Pancreas (tissue), 10 donors: ENCODE measurements at regions not wholly inside any gene's neighbourhood (a gene's known extent, or its start where the extent isn't known, plus 50 kb on each side); places are given as distances from the start of the nearest gene placed in this dataset.

Source experiments
- ATAC-seq, 4 donors: fragments of 200-7000 bp; cut with Tn5 transposase; one replicate each; pipeline versions ENCODE4 v1.8.0 to v1.9.1; 2020; ENCODE audit warnings: mild to moderate bottlenecking in 4 of 4, moderate library complexity in 4 of 4
- DNase-seq, 6 donors: peaks; one replicate each; pipeline ENCODE4 v3.0.0-alpha.2; 2020
- FAIRE-seq: peaks from 2 replicates; lab custom pipeline; 2012; peaks lifted over from hg19 to GRCh38; lab: Jason Lieb, UNC
- H3K27ac ChIP-seq, 4 donors: fragments of 200-600 bp; sonication (generic); 1 replicate in 3 of 4; 2 replicates in 1 of 4; pipeline versions ENCODE4 v1.5.0 to v1.8.0; 2020
- H3K27me3 ChIP-seq, 4 donors: fragments of 200-600 bp; one replicate each; pipeline ENCODE4 v1.8.0; 2021
- H3K36me3 ChIP-seq, 3 donors: fragments of 200-600 bp; sonication (generic) in 1 of 3; one replicate each; pipeline versions ENCODE4 v1.5.0 to v1.8.0; 2020 to 2021
- H3K4me1 ChIP-seq, 3 donors: fragments of 200-600 bp; one replicate each; pipeline ENCODE4 v1.8.0; 2021
- H3K4me3 ChIP-seq, 4 donors: fragments of 200-600 bp; sonication (generic) in 2 of 4; one replicate each; pipeline versions ENCODE4 v1.5.0 to v1.8.0; 2020 to 2021
- H3K9me3 ChIP-seq, 4 donors: fragments of 200-600 bp; one replicate each; pipeline ENCODE4 v1.8.0; 2021
- WGBS, 2 donors: extraction: QIAGEN DNeasy Blood & Tissue Kit; methylation state at CpG; one replicate each; pipeline ENCODE4 v1.1.7; 2013; 5-methylcytosine and 5-hydroxymethylcytosine counted together
- intact Hi-C, 3 donors: fragments of 100-400 bp; cut with DNase I; formaldehyde crosslinking; loops; one replicate each; pipeline versions ENCODE4 v1.11.1 to v1.14.2; 2022
- TF ChIP-seq, protein P1 (sequence below), 4 donors: fragments of 200-600 bp; sonication (generic) in 3 of 4; IDR thresholded peaks; one replicate each; pipeline versions ENCODE4 v1.5.0 to v1.8.0; 2021; ENCODE audit warnings: antibody characterized with exemption in 4 of 4
- donor health status: healthy with polysubstance abuse.
- donor health status: DM: no; HTN: no; CAD: no; lungs with moderate emphysema.
- donor health status: DM: no; HTN: no; CAD: no.
- donor health status: control.
- donor health status: control.
- donor health status: Bipolar disorder and iron deficiency.
- donor health status: DM: yes; HTN: yes; CAD: no.
- donor health status: DM: no; HTN: no; CAD: no.
- donor health status: DM: no; HTN: no; CAD: no.
- donor health status: DM: yes; HTN: yes; CAD: no.

DNA sequence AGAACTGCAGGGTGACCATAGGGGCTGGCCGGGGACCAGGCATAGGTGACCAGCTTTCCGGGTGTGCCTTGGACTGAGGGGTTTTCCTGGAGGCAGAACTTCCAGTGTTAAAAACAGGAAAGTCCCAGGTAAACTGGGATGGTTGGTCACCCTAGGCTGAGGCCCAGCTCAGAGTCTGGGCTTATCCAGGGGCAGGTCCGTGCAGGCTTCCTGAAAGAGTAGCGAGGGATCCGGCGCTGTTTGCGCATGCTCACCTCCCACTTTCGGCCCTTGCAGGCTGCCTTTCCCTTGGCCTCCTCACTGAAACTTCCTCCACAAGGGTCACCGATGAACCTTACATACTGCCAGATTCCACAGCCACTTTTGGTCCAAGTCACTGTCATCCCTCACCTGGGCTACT lies 119.8 kb upstream of the PLET1 start:
- TF ChIP-seq, protein P1, sequence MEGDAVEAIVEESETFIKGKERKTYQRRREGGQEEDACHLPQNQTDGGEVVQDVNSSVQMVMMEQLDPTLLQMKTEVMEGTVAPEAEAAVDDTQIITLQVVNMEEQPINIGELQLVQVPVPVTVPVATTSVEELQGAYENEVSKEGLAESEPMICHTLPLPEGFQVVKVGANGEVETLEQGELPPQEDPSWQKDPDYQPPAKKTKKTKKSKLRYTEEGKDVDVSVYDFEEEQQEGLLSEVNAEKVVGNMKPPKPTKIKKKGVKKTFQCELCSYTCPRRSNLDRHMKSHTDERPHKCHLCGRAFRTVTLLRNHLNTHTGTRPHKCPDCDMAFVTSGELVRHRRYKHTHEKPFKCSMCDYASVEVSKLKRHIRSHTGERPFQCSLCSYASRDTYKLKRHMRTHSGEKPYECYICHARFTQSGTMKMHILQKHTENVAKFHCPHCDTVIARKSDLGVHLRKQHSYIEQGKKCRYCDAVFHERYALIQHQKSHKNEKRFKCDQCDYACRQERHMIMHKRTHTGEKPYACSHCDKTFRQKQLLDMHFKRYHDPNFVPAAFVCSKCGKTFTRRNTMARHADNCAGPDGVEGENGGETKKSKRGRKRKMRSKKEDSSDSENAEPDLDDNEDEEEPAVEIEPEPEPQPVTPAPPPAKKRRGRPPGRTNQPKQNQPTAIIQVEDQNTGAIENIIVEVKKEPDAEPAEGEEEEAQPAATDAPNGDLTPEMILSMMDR (IDR thresholded peaks at IDR 0.05) = no peak
- WGBS, 2 donors = 81 to 88% methylated on average over 9 of the region's 9 CpGs
- H3K4me1 ChIP-seq = no peaks in the 10 kb centered on the region
- DNase-seq = no peak
- FAIRE-seq = no peak
- ATAC-seq = no peak
- H3K9me3 ChIP-seq = no peaks in the 10 kb centered on the region
- H3K4me3 ChIP-seq = no peak overlapping the region
- no peak overlapping the region for H3K27ac ChIP-seq
- intact Hi-C loops = no loop called here
- H3K27me3 ChIP-seq = no peaks in the 10 kb centered on the region
- H3K36me3 ChIP-seq = no peaks in the 10 kb centered on the region

DNA sequence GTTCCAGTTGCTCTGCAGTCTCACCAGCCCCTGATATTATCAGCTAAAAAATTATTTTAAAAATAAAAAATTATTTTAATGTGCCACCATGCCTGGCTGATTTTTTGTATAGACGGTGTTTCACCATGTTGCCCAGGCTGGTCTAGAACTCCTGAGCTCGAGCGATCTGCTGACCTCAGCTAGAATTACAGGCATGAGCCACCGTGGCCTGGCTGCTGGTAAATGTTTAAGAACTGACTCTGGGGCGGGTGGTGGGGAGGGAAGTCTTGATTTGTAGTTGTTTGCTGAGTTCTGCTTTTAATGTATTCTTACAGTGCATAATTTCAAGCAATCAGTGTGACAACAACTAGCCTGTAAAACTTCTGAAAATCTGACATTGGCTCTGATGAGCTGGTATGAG lies 120.9 kb upstream of the PLET1 start:
- 54 to 65% methylated on average over 5 of the region's 5 CpGs for WGBS, 2 donors
- H3K4me3 ChIP-seq = no peak overlapping the region
- H3K27ac ChIP-seq = no peak overlapping the region
- no peaks in the 10 kb centered on the region for H3K9me3 ChIP-seq
- no peaks in the 10 kb centered on the region for H3K4me1 ChIP-seq
- DNase-seq = no peak
- no peaks in the 10 kb centered on the region for H3K36me3 ChIP-seq
- FAIRE-seq = no peak
- TF ChIP-seq, protein P1 (IDR thresholded peaks at IDR 0.05) = no peak
- no peaks in the 10 kb centered on the region for H3K27me3 ChIP-seq
- intact Hi-C loops = no loop called here
- no peak for ATAC-seq

DNA sequence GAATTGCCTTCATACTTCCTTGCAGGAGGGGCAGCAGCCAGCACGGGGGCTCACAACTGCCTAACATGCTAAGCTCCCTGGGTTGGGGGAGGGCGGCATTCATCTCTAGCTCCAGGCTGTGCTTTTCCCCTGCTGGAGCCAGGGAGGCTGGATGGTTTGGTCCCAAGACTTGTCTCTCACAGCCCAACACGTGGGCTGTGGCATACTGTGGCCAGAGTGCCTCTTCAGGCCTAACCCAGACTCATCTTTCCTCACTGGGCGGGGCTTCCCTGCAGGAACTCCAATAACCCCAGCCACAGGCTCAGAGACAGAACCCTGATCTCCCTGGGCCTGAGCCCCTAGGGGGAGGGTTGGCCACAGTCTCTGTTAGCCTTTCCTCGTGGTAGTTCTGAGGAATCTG lies 121.9 kb upstream of the PLET1 start:
- Histone ChIP-seq H3K9me3 (no peaks in the 10 kb centered on the region), H3K36me3 (no peaks in the 10 kb centered on the region), H3K27me3 (no peaks in the 10 kb centered on the region), H3K4me3 (no peak overlapping the region), H3K27ac (no peak overlapping the region), H3K4me1 (no peaks in the 10 kb centered on the region)
- DNase-seq (no peak), ATAC-seq (no peak), FAIRE-seq (no peak)
- 50 to 56% methylated on average over 5 of the region's 5 CpGs for WGBS, 2 donors
- TF ChIP-seq, protein P1 (IDR thresholded peaks at IDR 0.05) = no peak
- intact Hi-C loops = no loop called here

DNA sequence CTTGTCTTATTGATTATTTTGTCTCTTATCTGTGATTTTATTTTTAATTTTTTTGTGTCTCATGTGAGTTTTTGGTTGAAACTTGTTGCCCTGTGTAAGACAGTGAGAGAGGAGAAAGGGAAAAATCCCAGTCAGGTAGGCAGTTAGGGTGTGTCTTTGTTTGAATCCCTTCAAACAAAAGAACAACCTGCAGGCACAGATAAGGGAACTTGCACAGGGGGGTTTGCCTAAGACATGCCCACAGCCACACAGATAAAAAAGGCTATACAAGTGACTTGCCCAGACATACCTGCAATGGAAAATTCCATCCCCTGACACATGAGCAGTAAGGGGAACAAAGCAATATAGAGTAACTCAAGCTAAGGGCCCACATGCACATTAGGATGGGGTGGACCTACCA lies 127.8 kb upstream of the PLET1 start:
- intact Hi-C loops = no loop called here
- H3K4me1 ChIP-seq = no peaks in the 10 kb centered on the region
- no peaks in the 10 kb centered on the region for H3K36me3 ChIP-seq
- no peak overlapping the region for H3K4me3 ChIP-seq
- no peak for DNase-seq
- ATAC-seq = no peak
- no peak overlapping the region for H3K27ac ChIP-seq
- FAIRE-seq = no peak
- H3K9me3 ChIP-seq = no peaks in the 10 kb centered on the region
- no peaks in the 10 kb centered on the region for H3K27me3 ChIP-seq
- TF ChIP-seq, protein P1 (IDR thresholded peaks at IDR 0.05) = no peak

DNA sequence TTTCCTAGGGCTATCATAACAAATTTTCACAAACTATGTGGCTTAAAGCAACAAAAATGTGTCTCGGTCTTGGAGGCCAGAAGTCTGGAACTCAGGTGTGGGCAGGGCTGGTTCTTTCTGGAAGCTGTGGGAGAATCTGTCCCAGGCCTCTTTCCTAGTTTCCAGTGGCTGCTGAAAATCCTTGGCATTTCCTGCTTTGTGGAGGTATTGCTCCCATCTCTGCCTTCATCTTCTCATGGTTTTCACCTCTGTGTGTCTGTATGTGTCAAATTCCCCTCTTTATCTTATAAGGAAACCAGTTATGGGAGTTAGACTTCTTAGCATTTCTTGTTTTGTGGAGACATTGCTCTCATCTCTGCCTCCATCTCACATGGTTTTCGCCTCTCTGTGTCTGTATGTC lies 130.4 kb upstream of the PLET1 start:
- Histone ChIP-seq H3K36me3 (no peaks in the 10 kb centered on the region), H3K27me3 (no peaks in the 10 kb centered on the region), H3K27ac (no peak overlapping the region), H3K4me1 (no peaks in the 10 kb centered on the region), H3K9me3 (no peaks in the 10 kb centered on the region), H3K4me3 (no peak overlapping the region)
- TF ChIP-seq, protein P1 (IDR thresholded peaks at IDR 0.05) = no peak
- no peak for FAIRE-seq
- ATAC-seq = no peak
- WGBS, 2 donors = 28 to 42% methylated on average over 2 of the region's 2 CpGs
- DNase-seq = no peak
- intact Hi-C loops = no loop called here
